ENCODE measurements at regions not wholly inside any gene's neighbourhood (a gene's known extent, or its start where the extent isn't known, plus 50 kb on each side); places are given as distances from the start of the nearest gene placed in this dataset.

GRCh38 chr5:135159626-135160025 is 125.6 kb upstream of the PITX1 start:
- TF ChIP-seq CTCF (IDR thresholded peaks at IDR 0.05; ENCODE audit: low read depth, low read length) (no peak), EZH2phosphoT487 (IDR thresholded peaks at IDR 0.05; ENCODE audit: low read depth) (no peak)

Measured in OCI-LY3 (cell line).